HepG2 (cell line): ENCODE measurements at regions not wholly inside any gene's neighbourhood (a gene's known extent, or its start where the extent isn't known, plus 50 kb on each side); places are given as distances from the start of the nearest gene placed in this dataset.

Experiments
- ATF7 ChIP-seq, 2 experiments: fragments of 450-650 bp in 1 of 2; sonication (generic) in 1 of 2; formaldehyde crosslinking in 1 of 2; IDR thresholded peaks; 2 replicates each; pipeline versions ENCODE4 v1.4.0 to v1.6.1; 2016 to 2020; ENCODE audit warnings: antibody characterized with exemption in 1 of 2, mild to moderate bottlenecking in 1 of 2, missing genetic modification reagents in 1 of 2
- CTCF ChIP-seq: sonication (generic); formaldehyde crosslinking; IDR thresholded peaks from 2 replicates; pipeline ENCODE4 v1.5.0; 2020; ENCODE audit warnings: mild to moderate bottlenecking, missing genetic modification reagents, moderate library complexity
- MAZ ChIP-seq, 2 experiments: sonication (generic) in 1 of 2; formaldehyde crosslinking in 1 of 2; IDR thresholded peaks; 2 replicates each; pipeline versions ENCODE4 v1.5.0 to v1.6.1; 2012 to 2020; ENCODE audit warnings: low read depth in 2 of 2, mild to moderate bottlenecking in 2 of 2, borderline replicate concordance in 1 of 2, improper control_type of control experiment in 1 of 2, low read length in 1 of 2, missing genetic modification reagents in 1 of 2, moderate library complexity in 1 of 2
- NBN ChIP-seq: fragments of 450-650 bp; conservative IDR thresholded peaks from 2 replicates; pipeline ENCODE4 v1.6.1; 2017
- NCOR1 ChIP-seq: fragments of 200-600 bp; sonication (generic); IDR thresholded peaks from 2 replicates; pipeline ENCODE4 v1.7.0; 2017; ENCODE audit warnings: antibody characterized with exemption, low read length, borderline replicate concordance
- NONO ChIP-seq, 2 experiments: fragments of 450-650 bp in 1 of 2; sonication (generic) in 1 of 2; formaldehyde crosslinking in 1 of 2; IDR thresholded peaks in 1 of 2; conservative IDR thresholded peaks in 1 of 2; 2 replicates each; pipeline versions ENCODE4 v1.6.1 to v1.8.0; 2017 to 2022; ENCODE audit warnings: mild to moderate bottlenecking in 1 of 2, missing genetic modification reagents in 1 of 2, moderate library complexity in 1 of 2
- POLR2AphosphoS5 ChIP-seq: IDR thresholded peaks from 2 replicates; pipeline ENCODE4 v1.6.1; 2012; ENCODE audit warnings: low read depth, low read length
- SIN3A ChIP-seq: IDR thresholded peaks from 2 replicates; pipeline ENCODE4 v1.6.1; 2011; ENCODE audit warnings: low read depth, mild to moderate bottlenecking, control low read depth, low read length, borderline replicate concordance
- THRA ChIP-seq: sonication (generic); formaldehyde crosslinking; IDR thresholded peaks from 2 replicates; pipeline ENCODE4 v1.4.0; 2020; ENCODE audit warnings: missing genetic modification reagents, borderline replicate concordance
- ZBTB43 ChIP-seq: sonication (generic); formaldehyde crosslinking; conservative IDR thresholded peaks from 2 replicates; pipeline ENCODE4 v1.4.0; 2020; ENCODE audit warnings: missing genetic modification reagents
- ZFX ChIP-seq: sonication (generic); formaldehyde crosslinking; IDR thresholded peaks from 2 replicates; pipeline ENCODE4 v1.4.0; 2020; ENCODE audit warnings: mild to moderate bottlenecking, low read depth, missing genetic modification reagents, moderate library complexity

GRCh38 chr11:122294041-122294440 is 178.0 kb upstream of the BLID start:
- TF ChIP-seq THRA (CRISPR knock-in tag), result no peak
- TF ChIP-seq ZBTB43 (CRISPR knock-in tag), result no peak
- no peak for TF ChIP-seq SIN3A
- no peak for TF ChIP-seq NCOR1
- no peak for TF ChIP-seq ATF7 (IDR thresholded peaks at IDR 0.05)
- no peak for TF ChIP-seq ATF7 (CRISPR knock-in tag; IDR thresholded peaks at IDR 0.05)
- TF ChIP-seq ZFX (CRISPR knock-in tag), result no peak
- TF ChIP-seq NBN, result no peak
- no peak for TF ChIP-seq MAZ (IDR thresholded peaks at IDR 0.05; ENCODE audit: borderline replicate concordance, low read depth, low read length)
- no peak for TF ChIP-seq MAZ (CRISPR knock-in tag; IDR thresholded peaks at IDR 0.05; ENCODE audit: low read depth)
- TF ChIP-seq NONO (IDR thresholded peaks at IDR 0.05), result no peak
- no peak for TF ChIP-seq NONO (CRISPR knock-in tag; conservative IDR thresholded peaks at IDR 0.05)
- no peak for TF ChIP-seq CTCF (CRISPR knock-in tag)
- TF ChIP-seq POLR2AphosphoS5, result no peak
